HG03097 (cell line): ENCODE measurements at regions not wholly inside any gene's neighbourhood (a gene's known extent, or its start where the extent isn't known, plus 50 kb on each side); places are given as distances from the start of the nearest gene placed in this dataset.

ENCODE experiments used
- ATAC-seq: cut with Tn5 transposase; IDR thresholded peaks from one replicate; pipeline ENCODE4 v1.9.1; 2021; ENCODE audit not compliant: unreplicated experiment, low FRiP score

DNA sequence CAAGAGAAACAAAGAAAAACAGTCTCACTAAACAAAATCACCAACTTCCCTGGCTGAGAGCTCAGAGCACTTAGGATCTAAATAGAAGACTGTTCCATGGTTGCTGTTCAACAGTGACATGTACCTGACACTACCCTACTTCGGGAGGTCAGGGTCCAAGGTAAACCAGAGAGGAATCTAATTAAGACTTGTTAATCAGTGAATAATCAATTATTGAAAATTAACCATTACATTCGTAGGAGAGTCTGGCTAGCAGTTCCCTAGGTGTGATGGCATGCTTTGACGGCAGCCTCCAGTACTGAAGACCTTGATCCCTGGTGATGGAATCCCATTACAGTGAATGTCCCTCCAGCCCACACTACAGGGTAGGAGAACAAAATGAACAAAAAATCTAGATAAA, 154.0 kb upstream of the AFDN start:
- ATAC-seq: no peak

DNA sequence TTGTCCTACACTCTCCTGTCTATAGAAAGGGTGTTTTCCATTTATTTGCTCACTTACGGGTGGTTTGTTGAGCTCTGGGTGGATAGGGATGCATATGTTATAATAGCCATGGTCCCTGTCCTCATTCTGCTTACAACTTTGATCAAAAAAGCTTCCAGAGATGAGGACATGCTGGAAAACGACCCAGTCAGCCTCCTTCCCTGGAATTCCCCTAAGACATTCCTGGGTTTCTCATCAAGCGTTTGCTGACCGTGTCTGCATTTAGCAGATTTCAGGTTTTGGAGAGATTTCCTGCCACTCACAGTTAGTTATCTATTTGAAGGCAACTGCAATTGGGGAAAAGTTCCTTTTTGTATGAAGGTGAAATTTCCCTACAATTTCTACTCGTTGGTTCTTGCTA, 152.8 kb upstream of the AFDN start:
- ATAC-seq: no peak

DNA sequence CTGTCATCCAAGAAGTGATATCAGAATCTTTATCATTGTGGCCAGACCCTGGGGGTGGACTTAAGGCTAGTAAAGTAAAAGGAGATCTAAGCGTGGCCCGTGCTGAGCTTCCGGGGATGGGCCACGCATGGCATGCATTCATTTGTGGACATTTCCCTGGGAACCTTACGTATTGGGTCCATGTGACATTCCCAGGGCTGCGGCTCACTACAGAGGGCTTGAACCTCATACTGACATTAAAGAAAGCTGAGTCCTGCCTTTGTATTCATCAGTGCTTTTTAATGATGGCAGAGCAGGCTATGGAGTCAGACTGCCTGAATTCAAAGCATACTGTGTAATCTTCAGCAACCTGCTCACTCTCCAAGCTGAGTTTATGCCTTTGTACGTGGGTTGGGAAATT, 152.2 kb upstream of the AFDN start:
- ATAC-seq: no peak

DNA sequence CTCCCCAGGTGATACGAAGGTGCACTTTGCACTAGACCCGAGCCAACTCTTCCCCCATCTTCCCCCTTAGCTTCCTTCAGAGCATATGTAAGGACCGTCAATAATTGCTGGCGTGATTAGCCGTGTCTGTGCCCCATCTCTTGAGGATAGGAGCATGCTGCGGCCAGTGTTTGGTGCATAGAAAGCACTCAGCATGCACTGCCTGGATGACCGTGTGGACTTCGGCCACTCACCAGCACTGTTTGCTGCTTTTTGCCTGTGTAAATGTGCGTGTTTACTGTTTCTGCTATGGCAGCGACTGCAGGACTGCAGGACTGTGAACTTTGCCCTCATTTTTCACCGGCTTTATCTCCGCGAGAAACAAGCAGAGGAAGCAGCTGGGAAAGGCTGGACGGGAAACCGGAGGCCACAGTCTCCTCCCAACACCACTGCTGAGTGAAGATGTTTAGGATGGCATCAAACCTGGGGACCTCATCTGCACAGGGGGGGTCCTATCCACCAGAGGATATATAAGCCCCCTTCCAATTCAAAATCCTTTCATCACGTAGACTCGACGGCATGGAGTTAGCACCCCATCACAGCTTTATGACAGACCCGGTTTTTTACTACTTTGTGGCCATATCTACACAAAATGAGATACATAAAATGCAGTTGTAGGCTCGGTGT, 150.6 kb upstream of the AFDN start:
- ATAC-seq: no peak

DNA sequence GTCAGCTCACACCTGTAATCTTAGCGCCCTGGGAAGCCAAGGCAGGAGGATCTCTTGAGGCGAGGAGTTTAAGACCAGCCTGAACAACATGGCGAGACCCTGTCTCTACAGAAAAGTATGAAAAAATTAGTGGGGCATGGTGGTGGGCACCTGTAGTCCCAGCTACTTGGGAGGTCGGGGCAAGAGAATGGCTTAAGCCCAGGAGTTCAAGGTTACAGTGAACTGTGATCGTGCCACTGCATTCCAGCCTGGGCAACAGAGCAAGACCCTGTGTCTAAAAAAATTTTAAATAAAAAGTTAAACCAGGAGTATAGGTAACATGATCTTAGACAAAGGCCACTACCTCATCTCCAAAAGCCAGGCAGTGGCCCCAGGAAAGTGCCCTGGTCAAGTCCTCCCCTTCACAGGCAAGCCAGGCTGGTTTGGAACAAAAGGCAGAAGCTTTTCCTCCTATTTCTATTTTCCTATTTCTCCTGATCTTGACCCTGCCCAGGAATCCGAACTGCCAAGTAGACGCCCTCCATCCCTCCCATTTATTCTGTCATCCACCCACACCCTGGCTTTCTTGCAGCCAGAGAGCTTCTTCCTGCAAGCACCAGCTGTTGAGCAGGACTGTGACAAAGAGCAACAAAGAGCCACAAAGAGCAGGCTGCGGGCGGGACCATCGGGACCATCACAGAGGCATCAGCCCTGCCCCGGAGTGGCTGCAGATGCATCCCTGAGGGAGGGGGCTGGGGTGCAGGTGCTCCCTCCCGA, 149.9 kb upstream of the AFDN start:
- no peak for ATAC-seq

DNA sequence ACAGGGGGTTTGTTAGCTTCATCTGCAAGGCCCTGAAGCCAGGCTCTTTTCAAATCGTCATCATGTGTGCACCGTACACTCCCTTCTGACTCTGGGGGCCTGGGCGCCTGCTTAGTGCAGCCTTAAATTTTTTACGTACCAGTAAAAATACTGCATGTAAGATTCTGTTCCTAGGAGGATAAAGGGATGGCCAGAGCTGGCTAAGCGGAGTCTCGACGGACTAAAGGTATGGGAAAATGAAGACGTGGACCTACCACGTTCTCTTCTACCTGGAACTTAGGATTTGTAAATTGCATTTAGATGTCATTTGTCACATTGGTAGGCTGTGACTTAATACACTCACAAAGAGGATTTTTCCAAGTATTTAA, 149.3 kb upstream of the AFDN start:
- ATAC-seq: no peak

DNA sequence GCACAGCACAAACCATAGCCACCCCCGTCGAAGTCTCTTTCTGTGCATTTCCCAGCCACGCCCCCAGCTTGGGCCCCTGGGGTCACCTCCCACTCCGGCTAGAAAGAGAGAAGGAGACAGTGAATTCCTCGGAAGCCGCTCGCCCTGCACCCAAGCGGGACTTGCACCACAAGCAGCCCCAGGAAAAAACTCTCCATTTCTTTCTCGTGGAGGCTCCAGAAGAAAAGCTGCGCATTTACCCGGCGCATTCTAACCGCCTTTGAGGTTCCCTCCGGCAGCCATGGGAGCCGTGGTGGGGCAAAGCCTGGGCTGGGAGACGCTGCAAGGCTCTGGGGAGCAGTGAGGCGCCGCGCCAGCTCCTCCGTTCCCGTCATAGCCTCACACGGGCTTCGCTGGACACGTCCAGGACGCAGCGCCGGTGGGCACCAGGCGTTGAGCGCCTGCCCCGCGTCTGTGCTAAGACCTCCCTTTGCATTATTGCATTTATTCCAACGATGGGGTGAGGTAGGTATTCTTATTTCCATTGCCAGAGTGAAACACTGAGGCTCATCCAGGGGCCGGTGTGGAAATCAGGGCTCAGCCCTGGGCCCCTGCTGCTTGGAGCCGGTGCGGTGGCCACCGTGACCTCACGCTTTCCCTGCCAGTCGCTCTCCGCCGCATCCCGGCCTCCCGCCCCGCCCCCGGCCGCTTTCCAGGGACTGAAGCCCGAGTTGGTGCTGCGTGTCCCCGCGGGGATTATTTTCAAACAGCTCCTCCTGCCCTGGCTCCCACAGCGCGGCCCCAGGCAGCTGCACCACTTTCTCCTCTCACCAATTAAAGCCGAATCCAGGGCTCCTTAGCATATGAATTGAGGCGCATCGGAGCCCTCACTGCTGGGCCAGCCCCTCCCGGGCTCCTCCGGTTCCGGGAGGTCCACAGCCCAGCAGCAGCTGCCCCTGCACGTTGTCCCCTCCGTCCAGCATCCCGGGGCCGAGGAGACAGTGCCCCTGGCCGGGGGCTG, 148.3 kb upstream of the AFDN start:
- ATAC-seq: no peak

DNA sequence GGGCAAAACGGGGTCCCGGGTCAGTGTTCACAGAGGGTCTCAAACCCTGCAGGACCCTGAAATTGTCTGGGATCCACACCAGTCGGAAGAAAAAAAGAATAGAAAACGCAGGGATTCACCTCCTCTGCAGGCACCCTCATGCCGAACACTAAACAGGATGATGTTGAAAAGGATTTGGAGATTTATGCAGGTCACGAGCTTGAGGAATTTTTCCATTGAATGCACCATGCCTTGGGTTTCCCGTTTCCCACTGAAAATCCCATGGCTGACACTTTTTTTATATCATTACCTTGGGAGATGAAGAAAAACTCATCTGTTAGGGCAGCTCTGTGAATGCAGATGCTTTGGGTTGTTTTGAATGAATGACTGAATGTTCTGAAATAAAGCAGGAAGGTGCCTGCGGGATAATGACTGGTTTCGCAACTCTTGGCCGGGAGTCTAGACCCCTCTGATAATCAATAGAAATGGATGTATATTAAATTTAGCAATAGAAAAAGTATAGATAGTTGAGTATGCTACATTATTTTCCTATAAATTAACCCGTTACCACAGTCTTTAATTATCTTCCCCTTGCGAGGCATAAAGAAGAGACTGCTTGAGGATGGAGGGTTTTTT, 147.5 kb upstream of the AFDN start:
- ATAC-seq: no peak

DNA sequence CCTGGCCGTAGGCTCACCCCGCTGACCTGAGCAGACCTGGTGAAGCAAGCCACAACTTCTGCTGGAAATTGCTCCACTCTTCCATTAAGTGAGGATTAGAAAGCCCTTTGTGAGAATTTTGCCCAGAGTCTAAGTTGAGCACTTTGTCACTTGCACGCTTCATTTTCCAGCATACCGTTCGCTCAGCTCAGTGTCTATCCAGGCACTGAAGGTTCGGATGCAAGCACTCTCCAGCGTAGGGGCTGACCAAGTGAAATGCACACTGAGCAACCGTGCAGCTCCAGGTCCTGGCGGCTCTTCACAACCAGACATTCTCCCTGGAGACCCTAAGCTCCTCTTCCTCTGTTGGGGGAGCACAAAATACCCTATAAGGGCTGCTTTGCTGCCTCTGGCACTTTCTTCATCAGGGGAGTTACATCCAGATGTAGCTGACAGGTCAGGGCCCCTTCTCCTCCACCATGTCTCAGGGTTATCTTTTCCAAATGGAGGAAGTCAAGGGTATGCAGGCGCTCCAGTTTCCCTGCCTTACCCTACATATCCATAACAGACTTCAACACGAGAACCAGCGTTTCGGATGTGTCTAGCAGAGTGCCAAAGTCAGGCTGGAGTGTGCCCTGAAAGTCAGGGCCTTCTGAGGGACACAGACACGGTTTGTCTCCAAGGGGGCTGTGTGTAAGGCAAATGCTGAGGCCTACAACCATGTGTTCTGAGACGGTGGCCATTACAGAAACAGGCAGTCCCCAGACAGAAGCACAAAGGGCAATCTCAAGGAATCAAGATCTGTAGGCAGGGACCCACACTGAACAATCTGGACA, 146.7 kb upstream of the AFDN start:
- no peak for ATAC-seq

DNA sequence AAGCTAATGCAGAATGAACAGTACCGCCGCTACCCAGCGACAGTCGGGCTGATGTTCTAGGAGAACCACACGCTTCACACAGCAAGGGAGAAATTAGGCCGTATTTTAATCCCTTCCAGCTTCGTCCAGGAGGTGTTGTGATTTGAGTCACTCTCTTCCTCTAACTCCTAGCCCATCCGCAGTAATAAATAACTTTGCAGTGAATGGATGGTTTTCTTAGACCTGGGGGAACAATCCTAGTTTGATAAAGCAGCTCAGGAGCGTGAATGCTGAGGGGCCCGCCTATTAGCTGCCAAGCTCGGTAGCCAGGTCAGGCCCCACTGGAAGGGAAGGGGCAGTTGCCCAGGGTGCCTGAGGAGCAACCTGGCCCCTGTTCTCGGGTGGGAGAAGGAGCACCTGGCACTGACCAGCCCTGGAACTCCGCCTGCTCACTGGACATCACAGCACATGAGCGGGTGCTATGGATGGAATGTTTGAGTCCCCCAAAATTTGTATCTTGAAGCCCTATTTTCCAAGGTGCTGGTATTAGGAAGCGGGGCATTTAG, 146.0 kb upstream of the AFDN start:
- ATAC-seq: no peak

DNA sequence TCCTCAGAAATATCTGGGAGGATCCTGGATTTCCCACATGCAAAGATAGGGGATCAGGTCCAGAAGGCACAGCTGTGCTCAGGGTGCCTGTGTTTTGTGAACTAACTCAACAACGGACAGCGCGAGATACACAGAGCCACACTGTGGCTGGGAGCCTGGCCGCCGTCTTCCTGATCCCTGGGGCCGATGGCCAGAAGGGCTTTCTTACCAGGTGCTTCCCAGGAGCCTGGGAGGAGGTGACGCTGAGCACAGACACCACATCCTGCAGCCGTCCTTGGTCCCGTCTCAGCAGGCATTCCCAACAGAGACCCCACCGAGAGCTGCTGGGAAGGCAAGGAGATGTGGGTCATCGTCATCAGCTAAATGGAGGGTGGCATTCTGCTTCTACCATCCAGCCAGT, 144.6 kb upstream of the AFDN start:
- ATAC-seq: no peak

DNA sequence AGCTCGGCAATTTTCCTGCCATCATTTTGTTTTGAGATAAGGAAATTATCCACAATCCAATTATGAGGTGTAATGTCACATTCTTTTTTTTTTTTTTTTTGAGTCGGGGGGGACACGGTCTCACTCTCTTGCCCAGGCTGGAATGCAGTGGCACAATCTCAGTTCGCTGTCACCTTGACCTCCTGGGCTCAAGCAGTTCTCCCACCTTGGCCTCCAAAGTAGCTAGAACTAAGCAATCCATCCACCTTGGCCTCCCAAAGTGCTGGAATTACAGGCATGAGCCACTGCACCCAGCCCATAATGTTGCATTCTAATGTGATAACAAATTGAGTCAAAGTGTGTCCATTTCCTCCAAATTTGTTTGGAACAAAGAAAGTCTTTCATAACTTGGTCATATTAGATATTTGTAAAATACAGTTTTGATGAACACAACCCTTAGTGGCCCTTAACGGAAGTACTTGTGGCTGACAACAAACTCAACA, 144.1 kb upstream of the AFDN start:
- no peak for ATAC-seq

DNA sequence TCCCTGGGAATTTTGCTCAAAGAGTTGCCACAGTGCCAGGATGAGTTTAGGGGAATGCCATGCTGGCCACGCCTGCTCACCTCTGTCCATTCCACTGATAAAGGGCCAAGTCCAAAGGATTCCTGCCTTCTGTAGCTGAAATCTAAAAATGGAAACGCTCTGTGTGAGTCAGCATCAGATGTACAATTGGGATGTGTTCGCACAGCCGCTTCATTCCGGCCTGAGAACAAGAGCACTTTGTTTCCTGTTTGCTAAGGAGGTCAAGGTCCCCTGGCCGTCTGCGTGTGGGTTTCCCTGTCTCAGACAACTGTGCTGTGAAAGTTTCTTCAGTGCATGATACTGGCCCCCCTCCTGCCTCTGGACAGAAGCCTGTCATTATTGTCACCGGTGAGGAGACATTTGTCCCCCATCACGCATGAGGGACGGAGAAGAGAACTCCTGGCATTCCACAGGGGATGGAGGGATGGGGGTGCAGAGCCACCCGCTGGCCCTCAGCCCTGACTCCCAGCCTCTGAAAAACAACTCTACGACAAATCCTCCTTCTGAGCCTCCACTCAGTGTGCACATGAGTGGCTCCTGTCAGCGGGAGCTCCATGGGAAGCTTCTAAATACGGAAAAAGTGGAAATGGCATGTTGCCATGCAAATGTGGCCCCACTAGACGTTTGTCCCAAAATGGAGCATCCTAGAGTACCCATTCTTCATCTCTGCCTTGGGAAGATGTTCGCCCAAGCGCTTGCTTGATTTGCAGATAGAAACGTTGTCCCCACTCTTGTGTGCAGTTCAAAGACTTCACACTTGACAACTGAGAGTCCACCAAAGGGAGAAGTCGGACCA, 143.5 kb upstream of the AFDN start:
- ATAC-seq: no peak

DNA sequence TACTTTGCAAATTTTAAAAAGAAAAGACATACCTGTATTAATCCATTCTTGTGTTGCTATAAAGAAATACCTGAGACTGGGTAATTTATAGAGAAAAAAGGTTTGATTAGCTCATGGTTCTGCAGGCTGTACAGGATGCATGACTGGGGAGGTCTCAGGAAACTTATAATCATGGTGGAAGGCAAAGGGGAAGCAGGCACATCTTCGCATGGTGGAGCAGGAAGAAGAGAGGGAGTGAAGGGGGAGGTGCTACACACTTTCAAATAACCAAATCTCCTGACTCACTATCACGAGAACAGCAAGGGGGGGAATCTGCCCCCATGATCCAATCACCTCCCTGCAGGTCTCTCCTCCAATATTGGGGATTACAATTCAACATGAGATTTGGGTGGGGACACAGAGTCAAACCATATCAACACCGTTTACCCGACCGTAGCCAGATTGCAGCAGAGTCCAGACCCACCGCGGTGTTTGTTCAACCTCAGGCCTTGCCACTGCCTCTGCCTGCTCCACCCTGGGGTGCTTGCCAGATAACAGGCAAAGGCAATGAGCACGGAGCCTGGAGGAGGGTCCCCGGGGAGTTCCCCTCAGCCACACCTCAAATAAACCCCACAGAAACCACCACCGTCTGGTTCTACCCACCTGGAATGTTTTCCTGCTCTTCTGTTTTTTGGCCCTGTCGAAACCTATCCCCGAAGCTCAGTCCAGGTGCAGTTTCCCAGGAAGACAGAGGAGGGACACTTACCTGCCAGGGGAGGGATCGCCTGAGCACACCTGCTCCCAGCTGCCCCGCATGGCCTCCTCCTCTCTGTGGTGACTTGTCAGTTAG, 142.2 kb upstream of the AFDN start:
- ATAC-seq: no peak

DNA sequence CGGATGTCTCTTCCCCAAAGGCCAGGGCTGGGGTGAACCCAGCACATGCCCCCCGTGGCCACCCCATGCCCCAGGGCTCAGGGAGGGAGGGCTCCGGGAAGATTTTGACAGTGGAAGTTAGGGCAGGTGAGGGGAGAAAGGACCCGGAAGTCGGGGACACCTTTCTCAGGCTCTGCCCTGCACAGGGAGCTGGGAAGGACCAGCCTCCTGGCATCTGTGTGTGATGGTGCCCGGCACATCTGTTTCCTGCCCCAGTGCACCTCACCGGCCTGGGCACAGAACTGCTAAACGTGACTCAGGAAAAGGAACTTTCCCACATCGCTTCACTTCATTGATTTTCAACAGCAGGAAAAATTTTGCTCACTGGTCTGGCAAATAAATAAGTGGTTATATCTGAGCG, 141.1 kb upstream of the AFDN start:
- no peak for ATAC-seq

DNA sequence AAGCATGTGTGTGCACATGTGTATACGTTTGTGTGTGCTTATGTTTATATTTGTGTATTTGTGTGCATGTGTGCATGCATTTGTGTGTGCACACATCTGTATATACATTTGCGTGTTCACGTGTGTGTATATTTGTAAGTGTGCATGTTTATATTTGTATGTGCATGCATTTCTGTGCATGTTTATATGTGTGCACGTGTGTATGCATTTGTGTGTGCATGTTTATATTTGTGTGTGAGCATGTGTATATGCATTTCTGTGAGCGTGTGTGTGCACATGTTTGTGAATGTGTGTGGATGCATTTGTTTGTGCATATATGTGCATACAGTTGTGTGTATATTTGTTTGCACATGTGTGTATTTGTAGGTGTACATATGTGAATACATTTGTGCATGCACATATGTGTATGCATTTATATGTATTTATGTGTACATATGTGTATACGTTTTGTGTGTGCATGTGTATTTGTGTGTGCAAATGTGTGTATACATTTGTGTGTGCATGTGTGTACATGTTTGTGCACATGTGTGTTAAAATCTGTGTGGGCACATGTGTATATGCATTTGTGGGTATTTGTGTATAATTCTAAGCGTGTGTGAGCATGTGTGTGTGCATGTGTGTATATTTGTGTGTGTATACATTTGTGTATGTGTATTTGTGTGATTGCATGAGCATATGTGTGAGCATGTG, 140.4 kb upstream of the AFDN start:
- ATAC-seq: no peak

DNA sequence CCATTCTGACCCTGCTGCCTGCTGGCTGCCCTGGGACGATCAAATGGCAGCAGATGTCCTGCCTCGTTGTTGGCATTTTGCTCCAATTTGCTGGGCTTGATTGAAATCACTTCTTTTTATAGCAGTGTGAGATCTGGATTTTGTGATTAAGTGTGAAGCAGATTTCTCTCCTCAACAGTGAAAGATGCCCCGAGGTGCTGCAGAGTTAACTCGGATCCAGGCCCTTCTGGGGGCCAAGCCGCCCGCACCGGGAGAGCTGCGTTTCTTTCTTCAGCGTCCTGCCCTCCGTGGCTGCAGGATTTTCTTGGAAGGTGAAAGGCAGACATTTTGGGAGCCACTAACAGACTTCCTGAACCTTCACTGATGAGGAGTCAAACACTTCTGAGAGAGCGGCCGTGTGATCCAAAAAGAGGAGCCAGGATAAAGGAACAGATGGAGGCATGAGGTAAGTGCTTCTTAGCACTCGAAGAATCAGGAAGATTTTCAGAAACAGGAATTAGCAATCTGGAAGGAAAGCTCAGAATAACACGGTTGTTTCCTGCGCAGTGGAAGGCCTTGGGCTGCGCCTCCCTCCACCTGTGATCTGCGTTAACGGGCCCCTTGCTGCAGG, 139.5 kb upstream of the AFDN start:
- ATAC-seq: no peak
